Activated CD4-positive, alpha-beta T cell treated with anti-CD3 and anti-CD28 coated beads for 36 hours (primary cell): ENCODE measurements at regions not wholly inside any gene's neighbourhood (a gene's known extent, or its start where the extent isn't known, plus 50 kb on each side); places are given as distances from the start of the nearest gene placed in this dataset.

Source experiments
- ATAC-seq: fragments of 200-7000 bp; cut with Tn5 transposase; one replicate; pipeline ENCODE4 v1.10.0; 2021; ENCODE audit warnings: mild to moderate bottlenecking, moderate library complexity
- CTCF ChIA-PET: fragments of 350-600 bp; sonication (Branson Sonifier 250); formaldehyde crosslinking; loops from one replicate; lab custom pipeline; 2021; ENCODE audit warnings: antibody characterized with exemption; lab: Charles Lee
- POLR2A ChIA-PET: fragments of 350-600 bp; sonication (Branson Sonifier 250); formaldehyde crosslinking; loops from one replicate; lab custom pipeline; 2021; ENCODE audit warnings: antibody characterized with exemption, inconsistent platforms; lab: Charles Lee
- DNase-seq: peaks from one replicate; pipeline ENCODE4 v3.0.0-alpha.2; 2020
- H3K27ac Mint-ChIP-seq: one replicate; pipeline ENCODE4 v1.8.0; 2021; ENCODE audit warnings: mixed read lengths
- H3K27me3 Mint-ChIP-seq: one replicate; pipeline ENCODE4 v1.8.0; 2021; ENCODE audit warnings: mixed read lengths
- H3K36me3 Mint-ChIP-seq: one replicate; pipeline ENCODE4 v1.8.0; 2021; ENCODE audit warnings: low read depth, mixed read lengths
- H3K4me1 Mint-ChIP-seq: one replicate; pipeline ENCODE4 v1.8.0; 2021; ENCODE audit warnings: mixed read lengths
- H3K4me3 Mint-ChIP-seq: one replicate; pipeline ENCODE4 v1.8.0; 2021; ENCODE audit warnings: mild to moderate bottlenecking, moderate library complexity, mixed read lengths
- H3K9me3 Mint-ChIP-seq: one replicate; pipeline ENCODE4 v1.8.0; 2021; ENCODE audit warnings: low read depth, mixed read lengths
- intact Hi-C, 2 experiments: fragments of 100-400 bp; cut with DNase I in 1 of 2; cut with micrococcal nuclease in 1 of 2; formaldehyde crosslinking; loops; one replicate each; pipeline versions ENCODE4 v1.14.2 to v1.15.1; 2022 to 2024; cut with DNase I, micrococcal nuclease

DNA sequence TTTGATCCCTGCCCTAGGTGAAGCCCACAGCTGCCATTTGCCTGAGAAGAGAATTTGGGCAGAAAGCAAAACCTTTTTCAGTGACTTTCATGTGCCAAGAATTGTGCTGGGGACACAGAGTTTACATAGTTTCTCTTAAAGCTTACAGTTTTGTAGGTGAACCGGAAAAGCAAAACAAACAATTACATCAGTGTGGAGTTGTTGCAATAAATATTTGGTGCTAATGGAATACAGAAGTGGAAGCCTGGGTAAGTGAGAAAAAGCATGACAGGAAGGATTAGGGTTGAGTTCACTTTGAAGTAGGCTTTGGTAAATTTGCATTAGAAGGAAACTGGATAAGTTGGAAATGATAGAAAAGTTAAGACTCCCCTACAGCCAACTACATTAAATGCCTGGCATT, 82.7 kb downstream of the RASSF10 start:
- ATAC-seq (no peak), DNase-seq (no peak)
- no peak overlapping the region for H3K27ac Mint-ChIP-seq
- no peaks in the 10 kb centered on the region for H3K9me3 Mint-ChIP-seq
- ChIA-PET CTCF (interaction anchor here (0.7 kb wide), 1 partner anchor 8 kb away, joined by 3 read pairs; no protein-coding TSS in a partner anchor), POLR2A (no interaction called here)
- no peak overlapping the region for H3K4me3 Mint-ChIP-seq
- no peaks in the 10 kb centered on the region for H3K4me1 Mint-ChIP-seq
- peaks cover 13% of the 10 kb centered on the region for H3K27me3 Mint-ChIP-seq
- no peaks in the 10 kb centered on the region for H3K36me3 Mint-ChIP-seq
- intact Hi-C loops = no loop called here

DNA sequence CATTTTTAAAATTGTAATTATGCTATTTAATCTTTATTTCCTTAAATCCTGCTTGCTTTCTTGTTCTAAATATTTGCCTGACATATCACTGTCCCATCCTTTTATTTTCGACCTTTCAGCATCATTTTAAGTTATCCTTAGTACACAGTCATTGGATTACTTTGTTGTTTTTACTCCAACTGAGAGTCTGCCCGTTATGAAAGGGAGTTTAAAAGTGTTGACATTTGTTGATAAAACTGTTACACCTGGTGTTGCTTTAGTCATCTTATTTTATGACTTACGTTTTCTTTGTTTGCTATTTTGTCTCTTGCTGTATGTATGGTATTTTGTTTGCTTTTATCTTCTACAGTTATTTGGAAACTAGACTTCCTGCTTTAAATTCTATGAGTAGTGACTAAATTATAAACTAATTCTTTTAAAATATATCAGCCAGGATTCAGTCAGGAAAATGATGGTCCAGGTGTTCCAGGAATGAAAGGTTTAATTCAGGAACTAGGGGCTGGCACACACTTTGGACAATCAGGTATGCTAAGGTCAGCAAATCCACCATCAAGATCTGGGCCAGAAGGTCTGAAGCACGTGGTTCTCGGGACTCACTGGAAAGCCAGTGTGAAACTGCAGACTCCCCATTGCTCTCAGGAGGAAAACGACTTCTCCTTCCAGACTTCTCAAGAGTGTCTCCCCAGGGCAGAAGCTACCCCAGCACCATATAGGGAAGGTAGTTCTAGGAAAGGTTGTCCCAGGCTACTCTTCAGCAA, 86.0 kb downstream of the RASSF10 start:
- H3K4me1 Mint-ChIP-seq = no peaks in the 10 kb centered on the region
- intact Hi-C loops = no loop called here
- POLR2A ChIA-PET = no interaction called here
- ATAC-seq = no peak
- H3K27ac Mint-ChIP-seq = no peak overlapping the region
- no peak for DNase-seq
- H3K4me3 Mint-ChIP-seq = no peak overlapping the region
- no peaks in the 10 kb centered on the region for H3K9me3 Mint-ChIP-seq
- CTCF ChIA-PET = no interaction called here
- no peaks in the 10 kb centered on the region for H3K36me3 Mint-ChIP-seq
- peaks cover 12% of the 10 kb centered on the region for H3K27me3 Mint-ChIP-seq

GRCh38 chr11:13098063-13098462, 88.9 kb downstream of the RASSF10 start:
- Mint-ChIP-seq H3K36me3 (no peaks in the 10 kb centered on the region), H3K4me1 (no peaks in the 10 kb centered on the region), H3K27ac (no peak overlapping the region), H3K27me3 (peaks cover 17% of the 10 kb centered on the region), H3K4me3 (no peak overlapping the region), H3K9me3 (no peaks in the 10 kb centered on the region)
- DNase-seq (no peak), ATAC-seq (no peak)
- intact Hi-C loops = no loop called here
- CTCF ChIA-PET = no interaction called here
- POLR2A ChIA-PET = no interaction called here

DNA sequence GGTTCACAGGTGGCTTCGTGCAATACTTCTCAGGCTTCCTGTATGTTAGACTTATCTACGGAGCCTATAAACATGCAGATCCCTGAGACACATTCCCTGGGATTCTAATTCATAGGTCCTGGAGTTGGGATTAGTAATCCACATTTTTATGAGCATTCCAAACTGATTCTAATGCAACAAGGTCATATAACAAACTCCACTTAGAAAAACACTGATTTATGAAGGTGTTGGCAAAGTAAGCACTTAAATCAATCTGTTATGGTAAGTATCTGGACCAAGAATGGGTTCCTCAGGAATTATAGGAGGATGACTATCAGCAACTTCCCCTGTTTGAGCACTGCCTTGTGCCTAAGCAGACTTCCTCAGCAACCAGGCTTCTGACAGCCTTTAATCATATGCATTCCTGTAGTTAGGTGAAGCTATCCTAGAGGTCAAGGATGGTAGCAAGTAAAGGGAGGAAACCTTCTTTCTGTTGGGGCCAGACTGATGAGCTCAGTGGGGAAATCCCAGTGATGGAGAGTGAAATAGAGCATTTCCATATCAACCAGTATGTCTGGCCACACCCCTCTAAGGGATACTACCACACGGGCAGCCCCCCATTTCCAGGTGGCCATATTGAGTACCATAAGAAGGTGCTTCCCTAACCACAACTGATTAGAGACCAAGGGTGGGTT, 89.6 kb downstream of the RASSF10 start:
- ChIA-PET CTCF (no interaction called here), POLR2A (no interaction called here)
- DNase-seq = no peak
- H3K27me3 Mint-ChIP-seq = peaks cover 17% of the 10 kb centered on the region
- no peaks in the 10 kb centered on the region for H3K4me1 Mint-ChIP-seq
- intact Hi-C loops = no loop called here
- H3K4me3 Mint-ChIP-seq = no peak overlapping the region
- H3K27ac Mint-ChIP-seq = no peak overlapping the region
- no peaks in the 10 kb centered on the region for H3K9me3 Mint-ChIP-seq
- ATAC-seq = no peak
- H3K36me3 Mint-ChIP-seq = no peaks in the 10 kb centered on the region

- POLR2A ChIA-PET = no interaction called here
- Mint-ChIP-seq H3K4me1 (no peaks in the 10 kb centered on the region), H3K27me3 (peaks cover 24% of the 10 kb centered on the region), H3K9me3 (no peaks in the 10 kb centered on the region), H3K36me3 (no peaks in the 10 kb centered on the region), H3K27ac (no peak overlapping the region), H3K4me3 (no peak overlapping the region)
- CTCF ChIA-PET = no interaction called here
- intact Hi-C loops = no loop called here
- DNase-seq (no peak), ATAC-seq (no peak)
These were observed 92.8 kb downstream of the RASSF10 start for GRCh38 chr11:13101644-13102512.

DNA sequence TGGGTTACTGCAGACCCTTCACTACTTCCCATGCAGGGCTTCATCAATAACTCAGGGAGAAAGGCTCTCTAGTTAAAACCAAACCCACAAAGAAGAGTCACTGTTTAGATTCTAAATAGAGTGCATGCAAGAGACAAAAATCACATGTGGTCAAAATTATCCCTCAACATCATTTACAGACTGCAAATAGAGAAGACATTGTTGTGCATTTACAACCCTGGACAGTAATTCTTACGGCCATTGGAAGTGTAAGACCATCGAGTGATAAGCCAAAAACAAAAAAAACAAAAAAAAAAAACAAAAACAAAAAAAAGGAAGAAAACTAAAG, 93.4 kb downstream of the RASSF10 start:
- H3K4me3 Mint-ChIP-seq = no peak overlapping the region

DNA sequence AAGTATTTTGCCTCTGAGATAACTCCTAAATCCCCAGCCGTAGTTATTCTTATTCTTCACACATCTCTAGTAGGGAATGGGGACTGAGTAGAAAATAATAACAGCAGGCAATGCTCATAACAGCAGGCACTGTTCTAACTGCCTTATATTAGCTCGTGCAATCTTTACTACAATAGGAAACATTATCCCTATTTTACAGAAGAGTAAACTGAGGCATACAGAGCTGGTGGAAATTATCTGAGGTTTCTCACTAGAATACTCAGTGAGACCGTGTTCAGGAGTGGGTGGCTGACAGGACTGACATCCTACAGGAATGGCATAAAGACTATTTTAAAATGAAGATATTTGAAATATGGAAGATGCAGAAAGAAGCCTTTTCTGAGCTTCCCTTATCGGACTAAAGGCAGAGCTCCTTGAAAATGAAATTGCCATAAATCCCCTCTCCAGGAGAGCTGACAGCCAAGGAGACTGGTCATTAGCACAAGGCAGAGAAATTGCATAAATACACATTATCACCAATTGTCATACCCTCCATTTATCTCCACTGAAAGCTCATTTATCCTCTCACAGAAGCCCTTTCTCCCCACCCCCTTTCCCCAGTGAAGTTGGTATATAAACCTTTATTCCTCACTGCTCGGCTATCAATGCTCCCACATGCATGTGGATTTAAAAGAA, 93.9 kb downstream of the RASSF10 start:
- intact Hi-C loops = no loop called here
- no peaks in the 10 kb centered on the region for H3K9me3 Mint-ChIP-seq
- no peak overlapping the region for H3K27ac Mint-ChIP-seq
- peaks cover 23% of the 10 kb centered on the region for H3K27me3 Mint-ChIP-seq
- DNase-seq = no peak
- no peak for ATAC-seq
- H3K4me3 Mint-ChIP-seq = no peak overlapping the region
- POLR2A ChIA-PET = no interaction called here
- H3K36me3 Mint-ChIP-seq = no peaks in the 10 kb centered on the region
- CTCF ChIA-PET = no interaction called here
- H3K4me1 Mint-ChIP-seq = no peaks in the 10 kb centered on the region

More for the DNA sequence above, 93.4 kb downstream of the RASSF10 start:
- no peak for DNase-seq
- ChIA-PET CTCF (no interaction called here), POLR2A (no interaction called here)
- Mint-ChIP-seq H3K27ac (no peak overlapping the region), H3K27me3 (peaks cover 23% of the 10 kb centered on the region), H3K4me1 (no peaks in the 10 kb centered on the region), H3K9me3 (no peaks in the 10 kb centered on the region), H3K36me3 (no peaks in the 10 kb centered on the region)
- ATAC-seq = no peak
- intact Hi-C loops = no loop called here

DNA sequence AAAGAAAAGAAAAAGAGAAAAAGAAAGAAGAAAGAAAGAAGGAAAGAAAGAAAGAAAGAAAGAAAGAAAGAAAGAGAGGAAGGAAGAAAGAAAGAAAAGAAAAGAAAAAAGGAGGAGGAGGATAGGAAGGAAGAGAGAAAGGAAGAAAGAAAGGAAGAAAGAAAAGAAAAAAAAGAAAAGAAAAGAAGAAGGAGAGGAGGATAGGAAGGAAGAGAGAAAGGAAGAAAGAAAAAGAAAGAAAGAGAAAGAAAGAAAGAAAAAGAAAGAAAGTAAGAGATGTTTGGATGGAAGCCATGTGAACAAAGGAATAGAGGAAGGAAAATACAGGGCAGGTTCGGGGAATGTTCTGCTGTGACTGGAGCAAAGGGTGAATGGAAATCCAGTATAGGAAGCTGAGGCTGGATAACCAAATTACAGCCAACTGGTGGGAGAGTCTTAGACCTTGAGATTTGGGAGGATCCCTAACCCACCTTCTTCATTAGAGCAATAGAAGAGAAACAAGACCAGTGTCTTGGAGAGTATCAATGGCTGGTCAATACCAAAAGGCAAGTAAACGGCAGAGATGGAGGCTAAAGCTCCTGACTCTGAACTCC, 94.9 kb downstream of the RASSF10 start:
- DNase-seq = no peak
- POLR2A ChIA-PET = no interaction called here
- Mint-ChIP-seq H3K4me3 (no peak overlapping the region), H3K36me3 (no peaks in the 10 kb centered on the region), H3K9me3 (no peaks in the 10 kb centered on the region), H3K4me1 (no peaks in the 10 kb centered on the region), H3K27ac (no peak overlapping the region), H3K27me3 (peaks cover 24% of the 10 kb centered on the region)
- ATAC-seq = no peak
- intact Hi-C loops = no loop called here
- CTCF ChIA-PET = no interaction called here

DNA sequence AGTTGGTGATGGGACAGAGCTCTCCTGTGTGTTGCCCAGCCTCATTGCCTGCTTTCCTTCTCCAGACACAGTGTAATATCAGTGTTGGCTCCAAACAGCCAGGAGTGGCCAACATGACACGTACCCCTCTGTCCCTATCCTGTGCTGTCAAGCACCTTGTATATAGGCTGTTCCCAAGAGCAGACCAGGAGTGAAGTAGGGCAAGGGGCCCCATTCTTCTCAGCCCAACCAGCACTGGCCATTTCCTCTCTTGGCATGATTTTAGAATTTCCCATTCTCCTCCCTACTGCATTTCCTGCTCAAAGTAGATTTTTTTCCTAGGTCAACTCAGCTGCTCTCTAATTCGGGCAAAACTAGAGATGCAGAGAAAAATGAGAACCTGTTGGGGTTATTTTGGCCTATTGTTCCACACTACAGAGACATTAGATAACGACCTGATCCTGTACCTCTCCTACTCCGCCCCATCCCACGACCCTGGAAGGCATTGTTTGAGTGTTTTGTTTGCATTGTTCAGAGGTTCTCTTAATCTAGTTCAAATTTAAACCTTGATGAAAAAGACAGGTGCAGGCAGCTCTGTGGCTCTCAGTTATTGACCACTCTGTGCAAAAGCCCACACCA, 95.6 kb downstream of the RASSF10 start:
- no peak overlapping the region for H3K27ac Mint-ChIP-seq
- ATAC-seq (no peak), DNase-seq (no peak)
- H3K27me3 Mint-ChIP-seq = peaks cover 21% of the 10 kb centered on the region
- CTCF ChIA-PET = interaction anchor here (0.7 kb wide), 1 partner anchor 190 kb away, joined by 3 read pairs; no protein-coding TSS in a partner anchor
- H3K36me3 Mint-ChIP-seq = no peaks in the 10 kb centered on the region
- no peaks in the 10 kb centered on the region for H3K9me3 Mint-ChIP-seq
- H3K4me1 Mint-ChIP-seq = no peaks in the 10 kb centered on the region
- POLR2A ChIA-PET = no interaction called here
- no peak overlapping the region for H3K4me3 Mint-ChIP-seq
- intact Hi-C loops = no loop called here

- Mint-ChIP-seq H3K27me3 (peaks cover 21% of the 10 kb centered on the region), H3K27ac (no peak overlapping the region), H3K9me3 (no peaks in the 10 kb centered on the region), H3K4me3 (no peak overlapping the region), H3K4me1 (no peaks in the 10 kb centered on the region), H3K36me3 (no peaks in the 10 kb centered on the region)
- intact Hi-C loops = no loop called here
- no peak for DNase-seq
- CTCF ChIA-PET = interaction anchor here (0.7 kb wide), 1 partner anchor 191 kb away, joined by 3 read pairs; no protein-coding TSS in a partner anchor
- ATAC-seq = no peak
- POLR2A ChIA-PET = no interaction called here
These were observed 96.2 kb downstream of the RASSF10 start for GRCh38 chr11:13105237-13105844.
